Jurkat, Clone E6-1 (cell line): ENCODE measurements at regions not wholly inside any gene's neighbourhood (a gene's known extent, or its start where the extent isn't known, plus 50 kb on each side); places are given as distances from the start of the nearest gene placed in this dataset.

Source experiments
- DNase-seq: peaks from one replicate; pipeline ENCODE4 v3.0.0-alpha.2; 2011; ENCODE audit warnings: low read depth, low spot score
- H3K4me3 ChIP-seq: 2 replicates; pipeline ENCODE4 v1.5.1; 2011; ENCODE audit warnings: mild to moderate bottlenecking, low read length, control low read depth, moderate library complexity

- DNase-seq, result no peak
- H3K4me3 ChIP-seq, result no peak overlapping the region
These were observed 51.2 kb upstream of the PRR20G start for GRCh38 chr3:127339016-127339415.

GRCh38 chr3:127337911-127338531, 50.2 kb upstream of the PRR20G start:
- H3K4me3 ChIP-seq, result no peak overlapping the region
- no peak for DNase-seq
